GM18505 (cell line): ENCODE measurements at regions not wholly inside any gene's neighbourhood (a gene's known extent, or its start where the extent isn't known, plus 50 kb on each side); places are given as distances from the start of the nearest gene placed in this dataset.
"Not testable (repeated sequence)": the region's sequence is repeated elsewhere in the genome, so short reads cannot be mapped to it uniquely, and the experiment has no call there.

Experiments
- ATAC-seq: cut with Tn5 transposase; IDR thresholded peaks from one replicate; pipeline ENCODE4 v1.9.1; 2021; ENCODE audit not compliant: unreplicated experiment
- POLR2A ChIP-seq: IDR thresholded peaks from 4 replicates; pipeline ENCODE4 v1.6.1; 2011; ENCODE audit warnings: borderline replicate concordance; ENCODE audit not compliant: insufficient read depth, insufficient read length; ENCODE audit errors: extremely low read depth

DNA sequence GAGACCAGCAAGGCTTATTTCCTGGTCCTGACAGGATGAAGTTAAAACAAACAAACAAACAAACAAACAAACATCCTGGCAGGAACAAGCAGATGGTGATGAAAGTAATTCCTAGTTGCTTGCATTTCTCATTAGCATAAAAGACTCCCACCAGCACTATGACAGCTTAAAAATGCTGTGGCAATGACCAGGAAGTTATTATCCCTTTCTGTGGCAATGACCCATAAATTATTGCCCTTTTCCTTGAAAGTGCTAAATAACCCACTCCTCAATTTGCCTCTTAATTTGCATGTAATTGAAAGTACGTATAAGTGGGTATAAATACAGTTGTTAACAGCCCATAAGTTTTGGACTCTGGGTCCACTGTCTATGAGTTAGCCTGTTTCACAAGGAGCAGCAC is 727.6 kb upstream of the NEGR1 start:
- no peak for ATAC-seq
- no peak for TF ChIP-seq POLR2A

DNA sequence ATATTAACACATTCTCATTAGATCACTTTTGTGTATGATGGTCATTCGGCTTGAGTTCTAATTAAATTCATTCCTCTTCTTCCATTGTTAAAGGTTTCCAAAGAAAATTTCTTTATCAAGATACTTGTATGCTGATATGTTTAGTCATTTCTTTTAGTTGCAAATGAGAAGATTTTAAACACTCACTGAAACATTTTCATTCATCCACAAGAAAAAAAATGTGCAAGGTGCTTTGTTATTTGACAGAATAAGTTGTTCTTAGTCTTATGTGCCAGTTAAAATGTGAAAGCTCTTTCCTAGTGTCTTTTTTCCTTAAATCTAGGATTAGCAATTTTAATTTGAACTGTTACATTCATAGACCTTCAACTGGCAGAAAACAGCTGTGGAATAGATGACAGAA is 727.0 kb upstream of the NEGR1 start:
- TF ChIP-seq POLR2A = no peak
- no peak for ATAC-seq

DNA sequence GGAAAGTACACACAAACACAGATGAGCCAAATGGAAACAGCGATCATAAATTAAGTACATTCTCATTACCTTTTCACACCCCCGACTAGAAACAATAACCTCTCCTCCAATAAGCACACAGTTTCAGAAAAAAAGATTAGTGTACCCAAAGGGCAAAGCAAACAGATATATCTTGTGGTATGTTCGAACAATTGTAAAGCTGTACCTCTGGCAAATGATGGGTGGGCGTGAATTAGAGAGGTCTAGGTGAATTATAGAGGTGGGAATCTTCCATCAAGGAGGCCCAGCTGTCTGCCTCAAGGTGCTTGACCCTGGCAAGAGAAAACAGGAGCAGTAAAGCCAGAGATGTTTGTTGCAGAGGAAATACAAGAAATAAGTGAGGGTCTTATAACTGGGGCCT is 715.3 kb upstream of the NEGR1 start:
- ATAC-seq = no peak
- TF ChIP-seq POLR2A = no peak

DNA sequence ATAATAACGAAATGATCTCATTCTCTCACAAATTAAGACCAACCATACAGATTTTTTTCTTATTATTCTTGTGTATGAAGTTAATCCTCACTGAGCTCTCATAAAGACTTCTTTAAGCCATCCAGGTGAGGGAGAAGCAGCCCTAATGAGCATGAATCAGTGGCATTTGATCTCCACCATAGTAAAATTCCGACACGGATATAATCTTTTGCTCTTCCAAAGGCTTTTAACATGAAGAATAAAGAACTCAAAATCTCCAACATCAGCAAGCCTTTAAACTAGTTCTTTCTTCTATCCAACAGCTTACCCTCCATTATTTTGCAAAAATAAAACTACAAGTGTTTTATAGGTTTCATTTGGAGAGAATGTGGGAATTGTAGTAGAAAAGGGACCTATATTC is 714.7 kb upstream of the NEGR1 start:
- TF ChIP-seq POLR2A = no peak
- no peak for ATAC-seq

DNA sequence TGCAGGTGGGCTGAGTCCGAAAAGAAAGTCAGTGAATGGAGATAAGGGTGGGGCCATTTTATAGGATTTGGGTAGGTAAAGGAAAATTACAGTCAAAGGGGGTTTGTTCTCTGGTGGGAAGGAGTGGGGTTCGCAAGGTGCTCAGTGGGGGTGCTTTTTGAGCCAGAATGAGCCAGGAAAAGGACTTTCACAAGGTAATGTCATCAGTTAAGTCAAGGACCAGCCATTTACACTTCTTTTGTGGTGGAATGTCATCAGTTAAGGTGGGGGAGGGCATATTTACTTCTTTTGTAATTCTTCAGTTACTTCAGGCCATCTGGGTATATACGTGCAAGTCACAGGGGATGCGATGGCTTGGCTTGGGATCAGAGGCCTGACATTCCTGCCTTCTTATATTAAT is 705.5 kb upstream of the NEGR1 start:
- not testable (repeated sequence) for ATAC-seq

DNA sequence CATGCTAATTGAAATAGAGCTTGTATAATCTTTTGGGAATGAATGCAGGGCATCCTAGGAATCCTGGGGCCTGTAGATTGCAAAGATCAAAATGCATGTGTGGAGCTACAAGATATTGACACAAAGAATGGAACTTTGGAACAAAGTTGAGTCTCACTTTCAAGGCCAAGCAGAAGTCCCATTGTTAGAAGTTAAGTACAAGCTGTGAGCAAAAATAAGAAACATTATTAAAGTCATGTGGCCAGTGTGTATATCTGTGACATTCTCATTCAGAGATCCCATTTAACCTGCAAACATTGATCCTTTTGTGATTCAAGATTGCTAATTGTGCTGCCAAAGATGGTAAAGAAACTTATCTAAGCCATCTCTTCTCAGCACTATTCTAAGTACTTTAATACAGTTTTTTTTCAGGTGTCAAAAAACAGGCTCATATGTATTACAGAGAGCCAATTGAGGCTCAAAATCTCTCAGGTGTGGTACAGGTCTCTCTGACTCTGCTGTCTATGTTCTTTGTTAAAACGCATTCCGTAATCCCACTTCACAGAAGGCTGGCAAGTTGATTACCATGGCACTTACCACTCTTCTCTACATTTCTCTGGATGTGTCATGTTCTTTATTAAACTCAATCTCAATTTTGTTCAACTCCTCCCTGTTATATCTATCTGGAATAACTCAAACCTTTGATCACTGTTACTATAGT is 704.4 kb upstream of the NEGR1 start:
- ATAC-seq = no peak
- TF ChIP-seq POLR2A = no peak

DNA sequence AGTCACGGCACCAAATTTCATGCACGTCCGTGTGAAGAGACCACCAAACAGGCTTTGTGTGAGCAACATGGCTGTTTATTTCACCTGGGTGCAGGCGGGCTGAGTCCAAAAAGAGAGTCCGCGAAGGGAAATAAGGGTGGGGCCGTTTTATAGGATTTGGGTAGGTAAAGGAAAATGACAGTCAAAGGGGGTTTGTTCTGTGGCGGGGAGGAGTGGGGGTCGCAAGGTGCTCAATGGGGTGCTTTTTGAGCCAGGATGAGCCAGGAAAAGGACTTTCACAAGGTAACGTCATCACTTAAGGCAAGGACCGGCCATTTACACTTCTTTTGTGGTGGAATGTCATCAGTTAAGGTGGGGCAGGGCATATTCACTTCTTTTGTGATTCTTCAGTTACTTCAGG is 702.7 kb upstream of the NEGR1 start:
- ATAC-seq = not testable (repeated sequence)

DNA sequence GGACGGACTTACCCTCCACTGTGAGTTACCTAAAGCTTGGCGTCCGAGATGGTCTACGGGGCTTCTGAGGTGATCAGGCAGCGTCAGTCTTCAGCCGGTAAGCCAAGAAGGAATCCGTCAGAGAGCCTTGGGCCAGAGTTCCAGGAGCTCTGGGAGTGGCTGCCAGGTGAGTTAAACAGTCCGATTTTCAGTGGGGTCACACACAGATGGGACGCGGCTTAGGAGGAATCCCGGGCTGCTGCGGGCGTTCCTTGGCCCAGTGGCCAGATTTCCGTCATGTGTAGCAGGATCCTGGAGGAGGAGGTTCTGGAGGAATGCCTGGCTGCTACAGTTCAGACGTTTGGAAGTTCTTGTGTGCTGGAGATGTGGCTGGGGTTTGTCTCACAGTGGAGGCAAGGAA is 700.7 kb upstream of the NEGR1 start:
- not testable (repeated sequence) for ATAC-seq

DNA sequence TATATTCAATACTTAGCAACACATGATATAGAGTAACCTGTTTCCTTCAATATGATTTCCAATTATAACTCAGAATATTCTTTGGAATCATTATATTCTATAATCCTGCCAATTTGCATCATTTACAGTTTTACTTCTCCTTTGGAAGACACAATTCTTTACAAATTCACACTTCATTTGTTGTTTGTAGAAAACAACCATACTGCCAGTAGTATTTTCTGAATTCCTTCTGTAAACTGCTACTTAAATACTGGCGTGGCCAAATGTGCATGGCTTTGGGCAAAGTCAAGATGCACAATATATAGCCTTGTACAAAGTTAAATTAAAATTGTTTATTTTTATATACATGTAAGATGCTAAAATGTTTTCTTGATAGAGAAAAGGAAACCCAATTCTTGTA is 687.1 kb upstream of the NEGR1 start:
- no peak for TF ChIP-seq POLR2A
- ATAC-seq = no peak

DNA sequence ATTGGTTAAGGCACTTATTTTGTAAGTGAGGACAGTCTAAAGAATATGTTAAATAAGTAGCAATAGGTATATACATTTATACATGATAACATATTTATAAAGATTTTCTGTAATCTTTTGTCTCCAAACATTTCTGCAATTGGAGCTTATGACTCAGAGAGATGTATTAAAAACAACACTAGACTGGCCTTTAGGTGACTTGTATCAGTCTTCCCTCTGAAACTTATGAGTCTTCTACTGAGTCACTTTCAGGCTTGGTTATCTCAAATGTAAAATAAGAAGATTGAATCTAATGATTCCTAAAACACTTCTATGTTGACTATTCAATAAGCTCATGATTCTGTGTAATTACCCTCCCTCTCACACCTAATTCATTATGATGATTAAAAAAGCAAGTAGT is 672.6 kb upstream of the NEGR1 start:
- ATAC-seq = no peak
- TF ChIP-seq POLR2A = no peak

DNA sequence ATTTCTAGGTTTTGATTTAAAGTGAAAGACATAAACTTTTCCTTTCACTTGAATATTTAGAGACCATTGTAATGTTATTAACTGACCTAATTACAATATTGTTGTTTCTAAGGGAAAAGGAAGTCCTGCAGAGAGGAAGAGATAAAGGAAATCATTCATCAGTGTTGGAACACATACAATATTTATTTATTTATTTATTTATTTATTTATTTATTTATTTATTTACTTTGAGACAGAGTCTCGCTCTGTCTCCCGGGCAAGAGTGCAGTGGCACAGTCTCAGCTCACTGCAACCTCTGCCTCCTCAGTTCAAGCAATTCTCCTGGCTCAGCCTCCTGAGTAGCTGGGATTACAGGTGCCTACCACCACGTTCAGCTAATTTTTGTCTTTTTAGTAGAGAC is 668.6 kb upstream of the NEGR1 start:
- ATAC-seq = not testable (repeated sequence)

DNA sequence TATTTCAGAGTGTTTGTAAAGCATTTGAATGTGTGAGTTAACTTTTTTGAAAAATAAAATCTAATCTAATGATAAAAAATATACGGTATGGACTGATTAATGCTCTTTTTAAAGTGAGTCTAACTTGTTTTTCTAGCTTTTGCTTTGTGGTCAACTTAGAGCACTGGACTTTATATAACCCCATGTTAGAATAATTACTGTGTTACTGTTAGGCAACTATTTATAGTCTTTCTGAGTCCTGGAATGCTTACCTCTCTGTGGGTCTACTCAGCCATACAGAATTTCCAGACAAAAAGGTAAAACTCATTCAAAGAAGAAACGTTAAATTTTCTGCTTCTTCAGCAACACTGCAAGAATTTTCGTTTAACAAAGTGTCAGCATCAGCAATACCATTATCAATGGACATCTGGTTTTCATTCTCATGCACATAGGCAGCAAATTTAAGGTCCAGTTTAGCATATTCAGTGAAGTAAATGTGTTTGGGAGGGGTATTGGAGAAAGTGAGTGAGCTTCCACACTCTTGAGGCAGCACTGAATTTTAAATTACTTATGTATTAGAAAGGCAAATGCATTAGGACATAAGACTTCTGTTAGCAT is 664.7 kb upstream of the NEGR1 start:
- no peak for ATAC-seq
- TF ChIP-seq POLR2A = no peak

DNA sequence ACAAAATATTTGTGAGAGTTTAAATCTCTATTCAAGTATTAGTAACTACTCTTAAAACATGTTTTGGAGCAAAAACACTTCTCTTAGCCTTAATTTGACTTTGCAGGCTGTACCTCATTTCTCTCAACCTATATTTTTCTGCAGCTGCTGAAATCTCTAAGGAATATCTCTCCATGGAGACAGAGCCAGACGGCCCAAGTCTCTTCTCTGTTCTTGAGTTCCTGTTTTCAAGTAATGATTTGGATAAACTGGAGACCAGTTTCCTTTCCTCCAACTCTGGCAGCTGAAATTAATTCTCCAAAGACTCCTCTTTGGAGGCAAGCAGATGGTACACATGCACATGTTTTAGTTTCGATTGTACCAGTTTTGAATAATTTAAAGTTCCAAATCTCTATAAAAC is 659.7 kb upstream of the NEGR1 start:
- no peak for ATAC-seq
- no peak for TF ChIP-seq POLR2A

DNA sequence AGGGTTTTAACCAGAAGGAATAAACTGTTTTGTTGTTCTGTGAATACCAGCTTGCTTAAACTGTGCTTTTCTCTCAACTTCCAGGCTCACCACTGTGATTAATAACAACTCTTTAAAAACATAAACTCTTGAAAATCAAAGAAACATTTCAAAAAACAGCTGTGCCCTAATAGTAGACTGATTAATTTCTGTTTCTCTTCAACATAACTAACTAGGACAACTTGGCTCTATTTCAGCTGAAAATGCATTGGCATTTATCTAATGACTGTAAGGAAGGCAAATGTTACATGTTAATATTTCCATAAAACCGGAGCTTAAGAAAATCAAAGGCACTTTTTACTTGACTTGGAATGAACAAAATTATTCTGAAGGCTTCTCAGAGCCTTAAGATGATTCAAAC is 656.1 kb upstream of the NEGR1 start:
- no peak for TF ChIP-seq POLR2A
- ATAC-seq = no peak

DNA sequence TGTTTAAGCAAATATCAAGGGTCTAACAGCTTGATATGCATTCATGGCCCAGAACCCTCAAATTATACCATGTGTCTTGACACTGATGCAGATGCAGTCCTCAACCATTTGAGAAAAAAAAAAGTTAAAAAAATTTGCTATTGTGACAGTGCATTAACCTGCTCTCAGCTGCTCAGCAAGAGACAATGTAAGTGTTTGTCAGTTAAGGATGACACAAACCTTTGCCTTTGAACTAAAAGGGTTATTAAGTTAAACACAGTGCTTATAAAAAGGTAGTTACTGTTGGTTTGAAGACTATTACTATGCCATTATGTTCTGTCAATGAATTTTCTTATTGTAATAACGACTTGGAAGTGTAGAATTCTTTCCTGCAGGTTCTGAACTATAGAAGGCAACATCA is 655.6 kb upstream of the NEGR1 start:
- no peak for TF ChIP-seq POLR2A
- ATAC-seq = no peak
